HCT116 (cell line): ENCODE measurements at regions not wholly inside any gene's neighbourhood (a gene's known extent, or its start where the extent isn't known, plus 50 kb on each side); places are given as distances from the start of the nearest gene placed in this dataset.

Source experiments
- ATAC-seq: fragments of 200-7000 bp; cut with Tn5 transposase; 2 replicates; pipeline ENCODE4 v1.9.1; 2020; ENCODE audit warnings: mild to moderate bottlenecking, moderate library complexity
- BruUV-seq: library from RNA; stranded (reverse); fragments of 400-500 nt; replicated peaks from 2 replicates; lab custom pipeline; 2021; lab: Mats Ljungman, UMichigan
- CTCF ChIA-PET: fragments of 300-600 bp; sonication (Branson Sonifier 250); formaldehyde crosslinking; loops from one replicate; lab custom pipeline; 2021; ENCODE audit warnings: antibody characterized with exemption; lab: Charles Lee
- POLR2A ChIA-PET: fragments of 300-600, 350-600 bp; sonication (Branson Sonifier 250); formaldehyde crosslinking; loops from one replicate; lab custom pipeline; 2021; ENCODE audit warnings: antibody characterized with exemption; lab: Charles Lee
- RAD21 ChIA-PET, 2 experiments: fragments of 300-600 bp; sonication (Branson Sonifier 250); formaldehyde crosslinking; loops; one replicate each; lab custom pipeline; 2023; ENCODE audit warnings: low total read pairs in 2 of 2; ENCODE audit not compliant: uncharacterized antibody in 2 of 2, unreplicated experiment in 2 of 2, low non-redundant PET in 1 of 2; lab: Charles Lee
- DNase-seq: peaks from one replicate; pipeline ENCODE4 v3.0.0-alpha.2; 2010; ENCODE audit warnings: low read depth, low spot score
- H2AFZ ChIP-seq: fragments of 200-600 bp; shearing (Covaris generic), sonication (generic); 2 replicates; pipeline ENCODE4 v1.6.1; 2017; ENCODE audit warnings: low read depth, mixed run types, mixed read lengths, antibody characterized with exemption, low read length; ENCODE audit not compliant: poor library complexity, severe bottlenecking
- H3K27ac ChIP-seq: 2 replicates; pipeline ENCODE4 v1.5.1; 2012; ENCODE audit warnings: low read depth, low read length
- H3K27me3 ChIP-seq: fragments of 200-600 bp; sonication (generic); 2 replicates; pipeline ENCODE4 v1.6.1; 2016; ENCODE audit warnings: mixed run types, low read length, mixed read lengths; ENCODE audit not compliant: insufficient read depth
- H3K36me3 ChIP-seq, 2 experiments: fragments of 200-500 bp in 1 of 2; fragments of 200-600 bp in 1 of 2; sonication (Bioruptor generic) in 1 of 2; sonication (generic) in 1 of 2; 2 replicates each; pipeline versions ENCODE4 v1.5.1 to v1.6.1; 2014 to 2016; ENCODE audit warnings: low read length in 2 of 2, inconsistent platforms in 1 of 2, mixed read lengths in 1 of 2, mixed run types in 1 of 2; ENCODE audit not compliant: insufficient read depth in 2 of 2, control insufficient read depth in 1 of 2
- H3K4me1 ChIP-seq, 2 experiments: fragments of 200-600 bp in 1 of 2; sonication (generic) in 1 of 2; 2 replicates each; pipeline versions ENCODE4 v1.5.1 to v1.6.1; 2012 to 2017; ENCODE audit warnings: low read length in 2 of 2, inconsistent platforms in 1 of 2, mild to moderate bottlenecking in 1 of 2, mixed read lengths in 1 of 2, mixed run types in 1 of 2, moderate library complexity in 1 of 2; ENCODE audit not compliant: insufficient read depth in 2 of 2, control insufficient read depth in 1 of 2
- H3K4me2 ChIP-seq: fragments of 200-600 bp; sonication (generic); 2 replicates; pipeline ENCODE4 v1.6.1; 2017; ENCODE audit warnings: mixed run types, low read length, mixed read lengths
- H3K4me3 ChIP-seq, 2 experiments: fragments of 200-600 bp in 1 of 2; sonication (generic) in 1 of 2; replicated peaks in 1 of 2; 2 replicates each; pipeline ENCODE4 v1.5.1; 2011 to 2016; ENCODE audit warnings: low read length in 2 of 2, control low read depth in 1 of 2, low read depth in 1 of 2, mild to moderate bottlenecking in 1 of 2, mixed read lengths in 1 of 2, mixed run types in 1 of 2
- H3K79me2 ChIP-seq: fragments of 200-600 bp; sonication (generic); 2 replicates; pipeline ENCODE4 v1.6.1; 2017; ENCODE audit warnings: mild to moderate bottlenecking, mixed run types, low read length, moderate library complexity, mixed read lengths; ENCODE audit not compliant: insufficient read depth
- H3K9ac ChIP-seq: fragments of 200-600 bp; sonication (generic); 2 replicates; pipeline ENCODE4 v1.6.1; 2016; ENCODE audit warnings: low read length, mixed read lengths
- H3K9me2 ChIP-seq: fragments of 200-600 bp; sonication (generic), shearing (Covaris generic); 2 replicates; pipeline ENCODE4 v1.6.1; 2017; ENCODE audit warnings: mixed run types, mild to moderate bottlenecking, moderate library complexity; ENCODE audit not compliant: insufficient read depth
- H3K9me3 ChIP-seq, 2 experiments: fragments of 200-500 bp in 1 of 2; fragments of 200-600 bp in 1 of 2; sonication (Bioruptor generic) in 1 of 2; sonication (generic) in 1 of 2; 2 replicates each; pipeline ENCODE4 v1.6.1; 2014 to 2017; ENCODE audit warnings: low read length in 2 of 2, mixed read lengths in 2 of 2, inconsistent platforms in 1 of 2, low read depth in 1 of 2, mild to moderate bottlenecking in 1 of 2, mixed run types in 1 of 2, moderate library complexity in 1 of 2; ENCODE audit not compliant: control insufficient read depth in 1 of 2, insufficient read depth in 1 of 2
- H4K20me1 ChIP-seq: fragments of 200-600 bp; sonication (generic), shearing (Covaris generic); 2 replicates; pipeline ENCODE4 v1.6.1; 2017; ENCODE audit warnings: mixed run types, mild to moderate bottlenecking, moderate library complexity; ENCODE audit not compliant: insufficient read depth
- CBX3 ChIP-seq: IDR thresholded peaks from 2 replicates; pipeline ENCODE4 v1.6.1; 2012; ENCODE audit warnings: low read depth
- ELF1 ChIP-seq: IDR thresholded peaks from 2 replicates; pipeline ENCODE4 v1.6.1; 2012; ENCODE audit warnings: low read depth, borderline replicate concordance
- FOSL1 ChIP-seq: IDR thresholded peaks from 2 replicates; pipeline ENCODE4 v1.6.1; 2012; ENCODE audit warnings: low read depth
- SRF ChIP-seq: IDR thresholded peaks from 2 replicates; pipeline ENCODE4 v1.6.1; 2012; ENCODE audit warnings: low read depth
- intact Hi-C: fragments of 100-400 bp; cut with micrococcal nuclease; formaldehyde crosslinking; loops from 2 replicates; pipeline ENCODE4 v1.10.0; 2022
- TF ChIP-seq, protein P1 (sequence below): IDR thresholded peaks from 2 replicates; pipeline ENCODE4 v1.6.1; 2012
- TF ChIP-seq, protein P2 (sequence below): IDR thresholded peaks from 2 replicates; pipeline ENCODE4 v1.6.1; 2012; ENCODE audit warnings: low read depth
- TF ChIP-seq, protein P3 (sequence below): IDR thresholded peaks from 2 replicates; pipeline ENCODE4 v1.6.1; 2011; ENCODE audit warnings: mild to moderate bottlenecking, low read length, moderate library complexity; ENCODE audit not compliant: insufficient replicate concordance; ENCODE audit errors: extremely low read depth

DNA sequence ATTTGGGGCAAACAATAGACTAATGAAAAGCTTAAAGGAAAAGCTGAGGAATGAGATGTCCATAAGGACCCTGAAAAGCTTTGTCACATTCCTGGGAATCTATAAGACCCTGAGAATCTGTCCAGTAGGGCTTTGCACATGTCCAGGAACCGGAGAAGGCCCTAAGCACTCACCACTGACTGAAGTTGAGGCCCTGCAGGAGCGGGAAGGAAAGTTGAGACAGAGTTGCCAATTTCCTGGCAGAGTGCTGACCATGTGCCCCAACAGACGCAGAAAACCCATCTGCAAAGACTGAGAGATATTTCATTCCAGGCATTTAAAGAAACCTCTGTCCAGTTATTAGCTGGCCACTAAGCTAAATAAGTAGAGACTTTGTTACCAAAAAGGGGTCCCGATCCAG, 890.5 kb downstream of the UQCRFS1 start:
- Histone ChIP-seq H3K9me3 (peaks cover 3 to 16% of the 10 kb centered on the region in 2 experiments; a peak in 2 of 4 replicates), H3K9ac (no peak overlapping the region), H3K36me3 (no peaks in the 10 kb centered on the region), H3K27ac (no peak overlapping the region), H3K27me3 (no peaks in the 10 kb centered on the region), H3K4me2 (no peak overlapping the region), H3K4me3 (no peak overlapping the region), H4K20me1 (no peaks in the 10 kb centered on the region), H3K4me1 (no peaks in the 10 kb centered on the region), H3K79me2 (no peaks in the 10 kb centered on the region), H2AFZ (no peak overlapping the region), H3K9me2 (no peaks in the 10 kb centered on the region)
- no peak for ATAC-seq
- TF ChIP-seq FOSL1, result no peak
- TF ChIP-seq SRF, result no peak
- TF ChIP-seq, protein P1, sequence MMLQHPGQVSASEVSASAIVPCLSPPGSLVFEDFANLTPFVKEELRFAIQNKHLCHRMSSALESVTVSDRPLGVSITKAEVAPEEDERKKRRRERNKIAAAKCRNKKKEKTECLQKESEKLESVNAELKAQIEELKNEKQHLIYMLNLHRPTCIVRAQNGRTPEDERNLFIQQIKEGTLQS, result no peak
- TF ChIP-seq CBX3, result no peak
- TF ChIP-seq, protein P2, sequence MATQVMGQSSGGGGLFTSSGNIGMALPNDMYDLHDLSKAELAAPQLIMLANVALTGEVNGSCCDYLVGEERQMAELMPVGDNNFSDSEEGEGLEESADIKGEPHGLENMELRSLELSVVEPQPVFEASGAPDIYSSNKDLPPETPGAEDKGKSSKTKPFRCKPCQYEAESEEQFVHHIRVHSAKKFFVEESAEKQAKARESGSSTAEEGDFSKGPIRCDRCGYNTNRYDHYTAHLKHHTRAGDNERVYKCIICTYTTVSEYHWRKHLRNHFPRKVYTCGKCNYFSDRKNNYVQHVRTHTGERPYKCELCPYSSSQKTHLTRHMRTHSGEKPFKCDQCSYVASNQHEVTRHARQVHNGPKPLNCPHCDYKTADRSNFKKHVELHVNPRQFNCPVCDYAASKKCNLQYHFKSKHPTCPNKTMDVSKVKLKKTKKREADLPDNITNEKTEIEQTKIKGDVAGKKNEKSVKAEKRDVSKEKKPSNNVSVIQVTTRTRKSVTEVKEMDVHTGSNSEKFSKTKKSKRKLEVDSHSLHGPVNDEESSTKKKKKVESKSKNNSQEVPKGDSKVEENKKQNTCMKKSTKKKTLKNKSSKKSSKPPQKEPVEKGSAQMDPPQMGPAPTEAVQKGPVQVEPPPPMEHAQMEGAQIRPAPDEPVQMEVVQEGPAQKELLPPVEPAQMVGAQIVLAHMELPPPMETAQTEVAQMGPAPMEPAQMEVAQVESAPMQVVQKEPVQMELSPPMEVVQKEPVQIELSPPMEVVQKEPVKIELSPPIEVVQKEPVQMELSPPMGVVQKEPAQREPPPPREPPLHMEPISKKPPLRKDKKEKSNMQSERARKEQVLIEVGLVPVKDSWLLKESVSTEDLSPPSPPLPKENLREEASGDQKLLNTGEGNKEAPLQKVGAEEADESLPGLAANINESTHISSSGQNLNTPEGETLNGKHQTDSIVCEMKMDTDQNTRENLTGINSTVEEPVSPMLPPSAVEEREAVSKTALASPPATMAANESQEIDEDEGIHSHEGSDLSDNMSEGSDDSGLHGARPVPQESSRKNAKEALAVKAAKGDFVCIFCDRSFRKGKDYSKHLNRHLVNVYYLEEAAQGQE, result no peak
- no peak for TF ChIP-seq ELF1
- TF ChIP-seq, protein P3, sequence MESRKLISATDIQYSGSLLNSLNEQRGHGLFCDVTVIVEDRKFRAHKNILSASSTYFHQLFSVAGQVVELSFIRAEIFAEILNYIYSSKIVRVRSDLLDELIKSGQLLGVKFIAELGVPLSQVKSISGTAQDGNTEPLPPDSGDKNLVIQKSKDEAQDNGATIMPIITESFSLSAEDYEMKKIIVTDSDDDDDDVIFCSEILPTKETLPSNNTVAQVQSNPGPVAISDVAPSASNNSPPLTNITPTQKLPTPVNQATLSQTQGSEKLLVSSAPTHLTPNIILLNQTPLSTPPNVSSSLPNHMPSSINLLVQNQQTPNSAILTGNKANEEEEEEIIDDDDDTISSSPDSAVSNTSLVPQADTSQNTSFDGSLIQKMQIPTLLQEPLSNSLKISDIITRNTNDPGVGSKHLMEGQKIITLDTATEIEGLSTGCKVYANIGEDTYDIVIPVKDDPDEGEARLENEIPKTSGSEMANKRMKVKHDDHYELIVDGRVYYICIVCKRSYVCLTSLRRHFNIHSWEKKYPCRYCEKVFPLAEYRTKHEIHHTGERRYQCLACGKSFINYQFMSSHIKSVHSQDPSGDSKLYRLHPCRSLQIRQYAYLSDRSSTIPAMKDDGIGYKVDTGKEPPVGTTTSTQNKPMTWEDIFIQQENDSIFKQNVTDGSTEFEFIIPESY, result no peak
- CTCF ChIA-PET, result no interaction called here
- DNase-seq, result no peak
- BruUV-seq, result no TSS peak
- POLR2A ChIA-PET, result no interaction called here
- RAD21 ChIA-PET, result no interaction called here
- intact Hi-C loops, result no loop called here
